ENCODE measurements at regions not wholly inside any gene's neighbourhood (a gene's known extent, or its start where the extent isn't known, plus 50 kb on each side); places are given as distances from the start of the nearest gene placed in this dataset.

- no peak for DNase-seq (ENCODE audit: low spot score)
Observed at GRCh38 chr3:81925385-81925784, 163.9 kb upstream of the GBE1 start.

GRCh38 chr3:81923038-81923437, 161.6 kb upstream of the GBE1 start:
- FAIRE-seq (no peak), DNase-seq (ENCODE audit: low spot score) (no peak)

More at GRCh38 chr3:81925385-81925784, 163.9 kb upstream of the GBE1 start:
- no peak for FAIRE-seq

- DNase-seq (ENCODE audit: low spot score) (no peak), FAIRE-seq (no peak)
Observed at GRCh38 chr3:81922404-81922803, 161.0 kb upstream of the GBE1 start.

GRCh38 chr3:81920816-81921215, 159.4 kb upstream of the GBE1 start:
- no peak for DNase-seq (ENCODE audit: low spot score)
- FAIRE-seq: no peak

GRCh38 chr3:81916890-81917289, 155.4 kb upstream of the GBE1 start:
- FAIRE-seq: no peak
- DNase-seq (ENCODE audit: low spot score): no peak

GRCh38 chr3:81913886-81914663, 152.6 kb upstream of the GBE1 start:
- no peak for DNase-seq (ENCODE audit: low spot score)
- no peak for FAIRE-seq

GRCh38 chr3:81911221-81911620, 149.8 kb upstream of the GBE1 start:
- DNase-seq (ENCODE audit: low spot score) (no peak), FAIRE-seq (no peak)

- peak; percentile 6 for DNase-seq (ENCODE audit: low spot score)
- no peak for FAIRE-seq
Observed at GRCh38 chr3:81910244-81910852, 148.9 kb upstream of the GBE1 start.

GRCh38 chr3:81909796-81910195, 148.4 kb upstream of the GBE1 start:
- DNase-seq (ENCODE audit: low spot score): no peak
- no peak for FAIRE-seq

GRCh38 chr3:81908561-81908960, 147.1 kb upstream of the GBE1 start:
- DNase-seq (ENCODE audit: low spot score): no peak
- no peak for FAIRE-seq

GRCh38 chr3:81898336-81898735, 136.9 kb upstream of the GBE1 start:
- FAIRE-seq: no peak
- no peak for DNase-seq (ENCODE audit: low spot score)

- no peak for FAIRE-seq
- DNase-seq (ENCODE audit: low spot score): no peak
Observed at GRCh38 chr3:81894598-81894997, 133.2 kb upstream of the GBE1 start.

GRCh38 chr3:81891055-81891895, 129.8 kb upstream of the GBE1 start:
- FAIRE-seq: no peak
- no peak for DNase-seq (ENCODE audit: low spot score)

GRCh38 chr3:81888914-81889557, 127.6 kb upstream of the GBE1 start:
- DNase-seq (ENCODE audit: low spot score) (no peak), FAIRE-seq (no peak)

- no peak for FAIRE-seq
Observed at GRCh38 chr3:81887448-81887847, 126.0 kb upstream of the GBE1 start.

GRCh38 chr3:81886081-81886480, 124.6 kb upstream of the GBE1 start:
- FAIRE-seq (no peak), DNase-seq (ENCODE audit: low spot score) (no peak)

More at GRCh38 chr3:81887448-81887847, 126.0 kb upstream of the GBE1 start:
- DNase-seq (ENCODE audit: low spot score): no peak

GRCh38 chr3:81884791-81885190, 123.3 kb upstream of the GBE1 start:
- FAIRE-seq: no peak
- DNase-seq (ENCODE audit: low spot score): no peak

GRCh38 chr3:81876826-81877225, 115.4 kb upstream of the GBE1 start:
- DNase-seq (ENCODE audit: low spot score) (no peak), FAIRE-seq (no peak)

- FAIRE-seq (no peak), DNase-seq (ENCODE audit: low spot score) (no peak)
Observed at GRCh38 chr3:81874738-81875137, 113.3 kb upstream of the GBE1 start.

- no peak for DNase-seq (ENCODE audit: low spot score)
- FAIRE-seq: no peak
Observed at GRCh38 chr3:81872566-81872965, 111.1 kb upstream of the GBE1 start.

GRCh38 chr3:81871358-81872155, 110.1 kb upstream of the GBE1 start:
- no peak for FAIRE-seq
- DNase-seq (ENCODE audit: low spot score): no peak

Data from RCC 7860 (cell line).